B cell (primary cell): ENCODE measurements at regions not wholly inside any gene's neighbourhood (a gene's known extent, or its start where the extent isn't known, plus 50 kb on each side); places are given as distances from the start of the nearest gene placed in this dataset.

Source experiments
- CTCF ChIP-seq: fragments of 200-600 bp; IDR thresholded peaks from one replicate; pipeline ENCODE4 v1.8.0; 2022; ENCODE audit warnings: antibody characterized with exemption, mild to moderate bottlenecking
- EZH2 ChIP-seq: IDR thresholded peaks from 2 replicates; pipeline ENCODE4 v1.6.1; 2012; ENCODE audit warnings: borderline replicate concordance, low read depth, mild to moderate bottlenecking, moderate library complexity, low read length; ENCODE audit not compliant: insufficient read depth, poor library complexity, severe bottlenecking

GRCh38 chrX:110472265-110472664, 113.6 kb downstream of the RTL9 start:
- TF ChIP-seq CTCF (no peak), EZH2 (no peak)
